Loucy (cell line): ENCODE measurements at regions not wholly inside any gene's neighbourhood (a gene's known extent, or its start where the extent isn't known, plus 50 kb on each side); places are given as distances from the start of the nearest gene placed in this dataset.

Experiments
- H2AFZ ChIP-seq: fragments of 200-600 bp; sonication (generic); 2 replicates; pipeline ENCODE4 v1.6.0; 2016; ENCODE audit warnings: antibody characterized with exemption, mild to moderate bottlenecking, low read length, moderate library complexity
- H3F3A ChIP-seq: fragments of 200-600 bp; 2 replicates; pipeline ENCODE4 v1.6.0; 2016; ENCODE audit warnings: antibody characterized with exemption, low read depth, mild to moderate bottlenecking
- H3K27me3 ChIP-seq: fragments of 200-600 bp; sonication (generic); 2 replicates; pipeline ENCODE4 v1.6.1; 2014; ENCODE audit warnings: low read length, mild to moderate bottlenecking; ENCODE audit not compliant: insufficient read depth, poor library complexity, severe bottlenecking
- H3K36me3 ChIP-seq: fragments of 200-600 bp; sonication (generic); 2 replicates; pipeline ENCODE4 v1.6.1; 2016; ENCODE audit warnings: low read length; ENCODE audit not compliant: insufficient read depth
- H3K4me1 ChIP-seq: fragments of 200-600 bp; sonication (generic); 2 replicates; pipeline ENCODE4 v1.5.1; 2014; ENCODE audit warnings: low read length, mild to moderate bottlenecking; ENCODE audit not compliant: insufficient read depth, poor library complexity, severe bottlenecking
- H3K4me2 ChIP-seq: fragments of 200-600 bp; sonication (generic); 2 replicates; pipeline ENCODE4 v1.6.0; 2014; ENCODE audit warnings: antibody characterized with exemption, low read length, low read depth, mild to moderate bottlenecking; ENCODE audit not compliant: poor library complexity, severe bottlenecking
- H3K4me3 ChIP-seq: fragments of 200-600 bp; sonication (generic); 2 replicates; pipeline ENCODE4 v1.5.1; 2014; ENCODE audit warnings: low read length, mild to moderate bottlenecking, mixed read lengths; ENCODE audit not compliant: poor library complexity, severe bottlenecking
- H3K79me2 ChIP-seq: fragments of 200-600 bp; sonication (generic); 2 replicates; pipeline ENCODE4 v1.6.1; 2014; ENCODE audit warnings: low read length; ENCODE audit not compliant: insufficient read depth
- H3K9ac ChIP-seq: fragments of 200-600 bp; sonication (generic); 2 replicates; pipeline ENCODE4 v1.6.0; 2014; ENCODE audit warnings: mild to moderate bottlenecking, low read depth, low read length, moderate library complexity; ENCODE audit not compliant: poor library complexity, severe bottlenecking
- H3K9me2 ChIP-seq: fragments of 200-600 bp; sonication (generic); replicated peaks from 2 replicates; pipeline ENCODE4 v1.6.1; 2016; ENCODE audit warnings: low read depth, low read length, mixed read lengths
- H3K9me3 ChIP-seq: fragments of 200-600 bp; sonication (generic); 2 replicates; pipeline ENCODE4 v1.6.1; 2014; ENCODE audit warnings: mild to moderate bottlenecking, antibody characterized with exemption, low read length, low read depth; ENCODE audit not compliant: insufficient read depth
- H4K20me1 ChIP-seq: fragments of 200-600 bp; sonication (generic); 2 replicates; pipeline ENCODE4 v1.6.0; 2014; ENCODE audit warnings: antibody characterized with exemption, low read length, mild to moderate bottlenecking; ENCODE audit not compliant: insufficient read depth, poor library complexity, severe bottlenecking
- CTCF ChIP-seq: fragments of 200-600 bp; sonication (generic); conservative IDR thresholded peaks from 2 replicates; pipeline ENCODE4 v1.5.1; 2014; ENCODE audit warnings: mild to moderate bottlenecking, antibody characterized with exemption, low read length
- EZH2phosphoT487 ChIP-seq: fragments of 200-600 bp; IDR thresholded peaks from 2 replicates; pipeline ENCODE4 v1.6.1; 2018; ENCODE audit warnings: antibody characterized with exemption, mild to moderate bottlenecking, moderate library complexity, borderline replicate concordance

GRCh38 chr18:11407940-11408339 is 201.5 kb upstream of the SLC35G4 start:
- Histone ChIP-seq H3K36me3 (no peaks in the 10 kb centered on the region), H3K9me3 (no peaks in the 10 kb centered on the region), H3K9ac (no peak overlapping the region), H3K79me2 (no peaks in the 10 kb centered on the region), H3K9me2 (peaks cover 5% of the 10 kb centered on the region; the same call in 1 of the 2 replicates), H2AFZ (no peak overlapping the region), H3F3A (no peaks in the 10 kb centered on the region), H4K20me1 (no peaks in the 10 kb centered on the region), H3K4me2 (no peak overlapping the region), H3K4me3 (no peak overlapping the region), H3K4me1 (no peaks in the 10 kb centered on the region), H3K27me3 (no peaks in the 10 kb centered on the region)
- TF ChIP-seq CTCF (no peak), EZH2phosphoT487 (no peak)

- Histone ChIP-seq H3K4me1 (no peaks in the 10 kb centered on the region), H3K9me3 (no peaks in the 10 kb centered on the region)
- TF ChIP-seq EZH2phosphoT487 (no peak), CTCF (no peak)
Measured at GRCh38 chr18:11405804-11406203, 203.6 kb upstream of the SLC35G4 start.

GRCh38 chr18:11400703-11401102 is 208.7 kb upstream of the SLC35G4 start:
- no peaks in the 10 kb centered on the region for H3K4me1 ChIP-seq
- no peak overlapping the region for H3K4me2 ChIP-seq
- no peaks in the 10 kb centered on the region for H3K79me2 ChIP-seq
- no peaks in the 10 kb centered on the region for H3K36me3 ChIP-seq
- TF ChIP-seq EZH2phosphoT487 = no peak
- no peak for TF ChIP-seq CTCF
- no peaks in the 10 kb centered on the region for H3K9me3 ChIP-seq
- H3K27me3 ChIP-seq = no peaks in the 10 kb centered on the region
- no peak overlapping the region for H2AFZ ChIP-seq
- H3F3A ChIP-seq = no peaks in the 10 kb centered on the region
- H3K9ac ChIP-seq = no peak overlapping the region
- 0 out of 2 replicates have a peak, but pooled peaks cover 5% of the 10 kb centered on the region for H3K9me2 ChIP-seq
- no peak overlapping the region for H3K4me3 ChIP-seq
- H4K20me1 ChIP-seq = no peaks in the 10 kb centered on the region

More at GRCh38 chr18:11405804-11406203, 203.6 kb upstream of the SLC35G4 start:
- Histone ChIP-seq H3K36me3 (no peaks in the 10 kb centered on the region), H3K4me2 (no peak overlapping the region), H4K20me1 (no peaks in the 10 kb centered on the region), H2AFZ (no peak overlapping the region), H3K79me2 (no peaks in the 10 kb centered on the region), H3F3A (no peaks in the 10 kb centered on the region), H3K4me3 (no peak overlapping the region), H3K9ac (no peak overlapping the region), H3K9me2 (0 out of 2 replicates have a peak, but pooled peaks cover 5% of the 10 kb centered on the region), H3K27me3 (no peaks in the 10 kb centered on the region)
